Heart left ventricle (tissue), 16 donors: ENCODE measurements at regions not wholly inside any gene's neighbourhood (a gene's known extent, or its start where the extent isn't known, plus 50 kb on each side); places are given as distances from the start of the nearest gene placed in this dataset.

ENCODE experiments used
- ATAC-seq, 4 donors: fragments of 200-7000 bp; cut with Tn5 transposase; one replicate each; pipeline ENCODE4 v1.9.1; 2020 to 2022; ENCODE audit warnings: moderate library complexity in 4 of 4, mild to moderate bottlenecking in 3 of 4, moderate number of reproducible peaks in 1 of 4
- DNase-seq, 5 donors: peaks; one replicate each; pipeline ENCODE4 v3.0.0-alpha.2; 2020
- H3K27ac ChIP-seq, 12 donors: fragments of 200-600 bp; sonication (generic) in 4 of 12; one replicate each; pipeline versions ENCODE4 v1.5.0 to v1.8.0; 2016 to 2022; ENCODE audit warnings: mild to moderate bottlenecking in 2 of 12
- H3K27me3 ChIP-seq, 9 donors: fragments of 200-600 bp; sonication (generic) in 2 of 9; one replicate each; pipeline versions ENCODE4 v1.5.1 to v1.8.0; 2016 to 2022; ENCODE audit warnings: mild to moderate bottlenecking in 3 of 9
- H3K36me3 ChIP-seq, 9 donors: fragments of 200-600 bp; sonication (generic) in 2 of 9; one replicate each; pipeline versions ENCODE4 v1.5.0 to v1.8.0; 2018 to 2022; ENCODE audit warnings: mild to moderate bottlenecking in 2 of 9
- H3K4me1 ChIP-seq, 12 donors: fragments of 200-600 bp; sonication (generic) in 4 of 12; one replicate each; pipeline versions ENCODE4 v1.5.0 to v1.8.0; 2016 to 2022; ENCODE audit warnings: mild to moderate bottlenecking in 3 of 12
- H3K4me3 ChIP-seq, 12 donors: fragments of 200-600 bp; sonication (generic) in 4 of 12; one replicate each; pipeline versions ENCODE4 v1.5.0 to v1.8.0; 2017 to 2022; ENCODE audit warnings: mild to moderate bottlenecking in 9 of 12, moderate library complexity in 4 of 12
- H3K9me3 ChIP-seq, 12 donors: fragments of 200-600 bp; sonication (generic) in 4 of 12; one replicate each; pipeline versions ENCODE4 v1.5.0 to v1.8.0; 2016 to 2022; ENCODE audit warnings: mild to moderate bottlenecking in 1 of 12
- CTCF ChIP-seq, 12 donors: fragments of 200-600 bp; sonication (generic) in 4 of 12; IDR thresholded peaks; one replicate each; pipeline versions ENCODE4 v1.5.0 to v1.8.0; 2018 to 2022; ENCODE audit warnings: antibody characterized with exemption in 12 of 12, mild to moderate bottlenecking in 5 of 12
- POLR2A ChIP-seq, 2 donors: fragments of 450-650 bp; IDR thresholded peaks; one replicate each; pipeline ENCODE4 v1.6.1; 2017; ENCODE audit warnings: antibody characterized with exemption in 2 of 2, mild to moderate bottlenecking in 2 of 2, moderate library complexity in 2 of 2
- WGBS, 4 donors: extraction: QIAGEN DNeasy Blood & Tissue Kit in 2 of 4; methylation state at CpG; one replicate each; pipeline versions ENCODE4 v1.1.5 to v1.1.7; 2013 to 2018; 5-methylcytosine and 5-hydroxymethylcytosine counted together
- intact Hi-C, 10 donors: fragments of 100-400 bp; cut with DNase I; formaldehyde crosslinking; loops; one replicate each; pipeline versions ENCODE4 v1.11.1 to v1.14.2; 2022
- donor health status: ischemic (EF 13 %, LVEDD 7.1; RV severe dilation, severe dysfunction).
- donor health status: healthy with polysubstance abuse.
- donor health status: DM: no; HTN: yes; CAD: no.
- donor health status: DM: no; HTN: no; CAD: no.
- donor health status: ischemic (EF 25% LVEDD 6.9; RV normal size, moderate dysfunction).
- donor health status: ischemic (EF 25% LVEDD 5.7; RV mildly dilated, moderate dysfunction).
- donor health status: healthy.
- donor health status: DM: yes; HTN: yes; CAD: no.
- donor health status: ischemic (EF 35%, LVEDD 5.7; RV mildly dilated, moderate dysfunction).
- donor health status: nonischemic (EF 11% LVEDD 7.7; RV severe dilation, severe dysfunction).
- donor health status: DM: yes; HTN: yes; CAD: no.
- donor health status: PGD.
- donor health status: ischemic (EF 29% LVEDD 5.4; RV normal size, mild dysfunction).
- donor health status: nonischemic (EF 23%, LVEDD 6.1; RV moderate dilation, normal function).

- no peaks in the 10 kb centered on the region for H3K9me3 ChIP-seq
- H3K27me3 ChIP-seq: no peaks in the 10 kb centered on the region
- DNase-seq (no peak), ATAC-seq (no peak)
- peak overlapping the region in 2 of 12 donors; percentile 78 to 79 for H3K27ac ChIP-seq
- peaks cover 0 to 65% (median 8%) of the 10 kb centered on the region in 12 donors for H3K4me1 ChIP-seq
- intact Hi-C loops: loop anchor here in 3 of 10 donors (2.0 to 10.0 kb wide), 3 partner anchors 39 to 93 kb away; no protein-coding TSS in a partner anchor
- TF ChIP-seq POLR2A (IDR thresholded peaks at IDR 0.05) (no peak), CTCF (IDR thresholded peaks at IDR 0.05) (no peak)
- no peaks in the 10 kb centered on the region for H3K36me3 ChIP-seq
- H3K4me3 ChIP-seq: no peak overlapping the region
- 96 to 100% (median 98%) methylated on average over 1 of the region's 1 CpG for WGBS, 4 donors
Observed at GRCh38 chr6:25177500-25178028, 101.6 kb upstream of the CARMIL1 start.

- intact Hi-C loops: loop anchor here in 4 of 10 donors (1.0 to 10.0 kb wide), 4 partner anchors 40 to 94 kb away; no protein-coding TSS in a partner anchor
- H3K4me1 ChIP-seq: peaks cover 0 to 61% (median 8%) of the 10 kb centered on the region in 12 donors
- H3K36me3 ChIP-seq: no peaks in the 10 kb centered on the region
- peak in 1 of 4 donors; percentile 24 for ATAC-seq
- no peaks in the 10 kb centered on the region for H3K27me3 ChIP-seq
- no peak for TF ChIP-seq POLR2A (IDR thresholded peaks at IDR 0.05)
- TF ChIP-seq CTCF (IDR thresholded peaks at IDR 0.05): no peak
- H3K27ac ChIP-seq: peak overlapping the region; percentile 57 to 82 (median 69)
- DNase-seq: no peak
- H3K4me3 ChIP-seq: no peak overlapping the region
- H3K9me3 ChIP-seq: no peaks in the 10 kb centered on the region
- 68 to 74% (median 69%) methylated on average over 8 of the region's 8 CpGs for WGBS, 4 donors
Observed at GRCh38 chr6:25178336-25179035, 100.7 kb upstream of the CARMIL1 start.

- no peaks in the 10 kb centered on the region for H3K27me3 ChIP-seq
- TF ChIP-seq POLR2A (IDR thresholded peaks at IDR 0.05) (no peak), CTCF (IDR thresholded peaks at IDR 0.05) (no peak)
- WGBS, 4 donors: 35 to 45% (median 42%) methylated on average over 4 of the region's 4 CpGs
- DNase-seq: no peak
- peaks cover 0 to 58% (median 8%) of the 10 kb centered on the region in 12 donors for H3K4me1 ChIP-seq
- no peaks in the 10 kb centered on the region for H3K9me3 ChIP-seq
- intact Hi-C loops: loop anchor here in 4 of 10 donors (1.0 to 10.0 kb wide), 4 partner anchors 40 to 94 kb away; no protein-coding TSS in a partner anchor
- no peaks in the 10 kb centered on the region for H3K36me3 ChIP-seq
- H3K27ac ChIP-seq: peak overlapping the region; percentile 57 to 82 (median 69)
- ATAC-seq: peak; percentile 62 to 74 (median 68)
- no peak overlapping the region for H3K4me3 ChIP-seq
Observed at GRCh38 chr6:25179051-25179778, 100.0 kb upstream of the CARMIL1 start.
